ENCODE measurements at regions not wholly inside any gene's neighbourhood (a gene's known extent, or its start where the extent isn't known, plus 50 kb on each side); places are given as distances from the start of the nearest gene placed in this dataset.

DNA sequence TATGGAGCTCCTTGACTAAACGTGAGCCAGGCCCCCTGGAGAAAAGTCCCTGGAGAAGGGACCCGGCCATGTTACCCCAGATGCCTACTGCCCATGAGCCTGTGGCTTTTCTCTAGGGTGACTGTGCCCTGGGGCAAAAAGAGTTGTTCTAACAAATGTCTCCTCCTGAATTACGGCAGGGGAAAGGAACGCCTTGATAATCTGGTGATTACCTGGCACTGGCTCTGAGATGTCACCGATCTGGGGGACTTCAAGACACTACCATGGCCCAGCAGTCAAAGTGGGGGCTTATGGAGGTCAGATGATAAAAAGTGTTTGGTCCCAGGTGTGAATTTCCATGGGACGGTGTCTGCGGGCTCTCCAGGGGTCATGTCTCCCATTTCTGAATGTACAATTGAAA is 140.7 kb downstream of the KLF13 start:
- ATAC-seq = no peak
- in situ Hi-C loops (cut with HindIII; ENCODE audit: extremely low pct_ligation_motif_present, low pct_unique_long_range_greater_than_20kb) = no loop called here

DNA sequence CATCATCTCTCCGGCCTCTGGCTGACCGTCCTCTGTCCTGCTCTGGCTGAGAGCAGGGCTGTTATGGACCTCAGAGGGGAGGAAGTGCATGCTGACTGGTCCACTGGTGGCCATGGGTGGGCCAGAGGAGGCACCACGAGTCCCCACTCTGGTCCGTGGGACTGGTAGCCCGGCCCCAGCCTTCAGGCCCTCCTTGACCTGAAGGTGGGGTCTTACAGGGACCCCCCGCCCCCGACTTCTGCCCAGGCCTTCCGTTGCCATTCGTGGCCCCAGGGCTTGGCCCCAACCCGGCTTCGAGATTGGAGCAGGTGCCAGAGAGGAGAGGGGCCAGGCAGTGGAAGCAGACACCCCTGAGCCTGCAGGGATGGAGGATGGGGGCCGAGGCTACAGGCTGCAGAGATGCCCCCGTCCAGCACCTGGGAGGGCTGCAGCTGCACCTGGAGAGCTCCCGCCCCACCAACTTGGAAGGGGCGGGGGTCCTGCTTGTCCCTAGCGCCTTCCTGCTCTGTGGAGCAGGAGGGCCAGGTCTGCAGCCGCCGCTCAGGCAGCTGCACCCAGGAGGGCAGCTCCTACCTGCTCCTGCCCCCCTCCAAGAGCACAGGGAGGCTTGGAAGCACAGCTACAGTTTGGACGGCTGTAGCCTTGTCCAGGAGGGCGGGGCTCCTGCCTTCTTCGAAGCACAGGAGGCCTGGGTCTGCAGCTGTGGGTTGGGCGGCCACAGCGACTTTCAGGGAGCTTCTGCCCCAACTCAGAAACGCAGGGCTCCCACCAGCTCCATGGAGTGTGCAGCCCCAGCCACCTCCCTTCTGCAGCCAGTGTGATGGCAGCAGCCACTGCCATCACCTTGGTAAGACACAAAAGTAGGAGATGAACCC is 142.5 kb downstream of the KLF13 start:
- Histone ChIP-seq H3K4me2 (ENCODE audit: low read depth, low read length) (no peak overlapping the region), H3K36me3 (replicated peaks in 1 of 2; ENCODE audit: control insufficient read depth in 1 of 2, insufficient read depth in 2 of 2, low read length in 2 of 2) (no peaks in the 10 kb centered on the region), H3K79me2 (ENCODE audit: insufficient read depth, low read length) (no peaks in the 10 kb centered on the region), H3K9ac (ENCODE audit: insufficient read depth, low read depth, low read length) (no peak overlapping the region), H3K9me3 (ENCODE audit: low read length) (no peaks in the 10 kb centered on the region), H3K4me3 (replicated peaks in 1 of 3; ENCODE audit: insufficient read depth in 1 of 3, low read depth in 2 of 3, low read length in 3 of 3) (no peak overlapping the region), H4K20me1 (ENCODE audit: insufficient read depth, low read length) (no peaks in the 10 kb centered on the region), H3K4me1 (ENCODE audit: insufficient read depth, low read length) (no peaks in the 10 kb centered on the region), H3K27ac (ENCODE audit: extremely low read length, insufficient read depth, low read length) (no peak overlapping the region), H2AFZ (ENCODE audit: low read length) (no peak overlapping the region), H3K27me3 (ENCODE audit: control insufficient read depth in 1 of 2, insufficient read depth in 2 of 2, low read length in 2 of 2) (peaks cover 0 to 40% of the 10 kb centered on the region in 2 experiments; a peak in 3 of 5 replicates)
- FAIRE-seq (no peak), ATAC-seq (no peak), DNase-seq (ENCODE audit: low spot score) (no peak)
- POLR2A ChIA-PET = no interaction called here
- no TSS peak for BruUV-seq (replicated peaks)
- intact Hi-C loops (cut with micrococcal nuclease; ENCODE audit: unreplicated experiment) = no loop called here
- CTCF ChIA-PET (ENCODE audit: low intra/inter-chr PET ratio, low total read pairs) = no interaction called here
- in situ Hi-C loops (cut with HindIII; ENCODE audit: extremely low pct_ligation_motif_present, low pct_unique_long_range_greater_than_20kb) = no loop called here
- 0% methylated on average over 2 of the region's 24 CpGs for WGBS (ENCODE audit: low lambda C conversion rate)
- no peak for TF ChIP-seq GZF1 (CRISPR knock-in tag; IDR thresholded peaks at IDR 0.05)
- TF ChIP-seq RFX3 (CRISPR knock-in tag; IDR thresholded peaks at IDR 0.05) = no peak
- no peak for TF ChIP-seq IKZF5 (CRISPR knock-in tag; IDR thresholded peaks at IDR 0.05)
- no peak for TF ChIP-seq ZFP36 (IDR thresholded peaks at IDR 0.05; ENCODE audit: borderline replicate concordance, low read depth, low read length, partially characterized antibody)

More for the DNA sequence above, 140.7 kb downstream of the KLF13 start:
- H3K27ac ChIP-seq (ENCODE audit: extremely low read length, insufficient read depth, low read length) = no peak overlapping the region
- WGBS (ENCODE audit: low lambda C conversion rate) = 2% methylated on average over 7 of the region's 7 CpGs
- no peak overlapping the region for H3K9ac ChIP-seq (ENCODE audit: insufficient read depth, low read depth, low read length)
- H3K9me3 ChIP-seq (ENCODE audit: low read length) = no peaks in the 10 kb centered on the region
- H3K4me1 ChIP-seq (ENCODE audit: insufficient read depth, low read length) = no peaks in the 10 kb centered on the region
- DNase-seq (ENCODE audit: low spot score) (no peak), FAIRE-seq (no peak)
- H3K79me2 ChIP-seq (ENCODE audit: insufficient read depth, low read length) = no peaks in the 10 kb centered on the region
- no peaks in the 10 kb centered on the region for H3K36me3 ChIP-seq (replicated peaks in 1 of 2; ENCODE audit: control insufficient read depth in 1 of 2, insufficient read depth in 2 of 2, low read length in 2 of 2)
- H2AFZ ChIP-seq (ENCODE audit: low read length) = no peak overlapping the region
- CTCF ChIA-PET (ENCODE audit: low intra/inter-chr PET ratio, low total read pairs) = no interaction called here
- peaks cover 0 to 43% of the 10 kb centered on the region in 2 experiments; a peak in 4 of 5 replicates for H3K27me3 ChIP-seq (ENCODE audit: control insufficient read depth in 1 of 2, insufficient read depth in 2 of 2, low read length in 2 of 2)
- H4K20me1 ChIP-seq (ENCODE audit: insufficient read depth, low read length) = no peaks in the 10 kb centered on the region
- no peak overlapping the region for H3K4me2 ChIP-seq (ENCODE audit: low read depth, low read length)
- no peak overlapping the region for H3K4me3 ChIP-seq (replicated peaks in 1 of 3; ENCODE audit: insufficient read depth in 1 of 3, low read depth in 2 of 3, low read length in 3 of 3)
- intact Hi-C loops (cut with micrococcal nuclease; ENCODE audit: unreplicated experiment) = no loop called here
- TF ChIP-seq BRCA1 (CRISPR knock-in tag; IDR thresholded peaks at IDR 0.05) (no peak), ARID3A (IDR thresholded peaks at IDR 0.05; ENCODE audit: low read depth, low read length) (no peak)
- no TSS peak for BruUV-seq (replicated peaks)
- POLR2A ChIA-PET = no interaction called here

Data from HepG2 (cell line).